AG08395 (cell line): ENCODE measurements at regions not wholly inside any gene's neighbourhood (a gene's known extent, or its start where the extent isn't known, plus 50 kb on each side); places are given as distances from the start of the nearest gene placed in this dataset.
"Not testable (repeated sequence)": the region's sequence is repeated elsewhere in the genome, so short reads cannot be mapped to it uniquely, and the experiment has no call there.

Experiments used
- DNase-seq: peaks from one replicate; pipeline ENCODE4 v3.0.0; 2012; ENCODE audit warnings: mixed read lengths, low spot score

DNA sequence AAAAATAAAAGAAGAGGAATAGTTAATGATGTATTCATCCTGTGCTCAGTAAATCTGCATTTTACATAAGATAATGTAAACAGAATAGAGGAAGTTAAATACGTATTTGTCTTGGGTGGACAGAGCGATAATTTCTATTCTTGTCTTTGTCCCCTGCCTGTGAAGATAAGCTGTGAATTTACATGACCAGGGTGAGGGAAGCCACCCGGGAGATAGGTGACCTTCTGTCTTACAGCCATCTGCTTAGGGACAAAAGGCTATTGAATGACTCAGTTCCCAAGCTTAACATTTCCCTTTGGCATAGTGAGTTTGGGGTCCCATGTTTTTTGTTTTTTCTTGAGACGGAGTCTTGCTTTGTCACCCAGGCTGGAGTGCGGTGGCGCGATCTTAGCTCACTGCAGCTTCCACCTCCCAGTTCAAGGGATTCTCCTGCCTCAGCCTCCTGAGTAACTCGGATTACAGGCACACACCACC lies 88.7 kb upstream of the KCTD7 start:
- no peak for DNase-seq

DNA sequence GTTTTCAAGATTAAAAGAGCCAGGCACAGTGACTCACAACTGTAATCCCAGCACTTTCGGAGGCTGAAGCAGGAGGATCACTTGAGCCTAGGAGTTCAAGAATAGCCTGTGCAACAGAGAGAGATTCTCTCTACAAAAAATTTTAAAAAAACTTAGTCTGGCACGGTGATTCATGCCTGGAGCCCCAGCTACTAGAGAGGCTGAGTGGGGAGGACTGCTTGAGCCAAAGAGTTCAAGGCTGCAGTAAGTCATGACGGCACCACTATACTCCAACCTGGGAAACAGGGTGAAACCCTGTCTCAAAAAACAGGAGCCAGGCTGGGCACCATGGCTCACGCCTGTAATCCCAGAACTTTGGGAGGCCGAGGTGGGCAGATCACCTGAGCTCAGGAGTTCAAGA lies 86.6 kb upstream of the KCTD7 start:
- no peak for DNase-seq

DNA sequence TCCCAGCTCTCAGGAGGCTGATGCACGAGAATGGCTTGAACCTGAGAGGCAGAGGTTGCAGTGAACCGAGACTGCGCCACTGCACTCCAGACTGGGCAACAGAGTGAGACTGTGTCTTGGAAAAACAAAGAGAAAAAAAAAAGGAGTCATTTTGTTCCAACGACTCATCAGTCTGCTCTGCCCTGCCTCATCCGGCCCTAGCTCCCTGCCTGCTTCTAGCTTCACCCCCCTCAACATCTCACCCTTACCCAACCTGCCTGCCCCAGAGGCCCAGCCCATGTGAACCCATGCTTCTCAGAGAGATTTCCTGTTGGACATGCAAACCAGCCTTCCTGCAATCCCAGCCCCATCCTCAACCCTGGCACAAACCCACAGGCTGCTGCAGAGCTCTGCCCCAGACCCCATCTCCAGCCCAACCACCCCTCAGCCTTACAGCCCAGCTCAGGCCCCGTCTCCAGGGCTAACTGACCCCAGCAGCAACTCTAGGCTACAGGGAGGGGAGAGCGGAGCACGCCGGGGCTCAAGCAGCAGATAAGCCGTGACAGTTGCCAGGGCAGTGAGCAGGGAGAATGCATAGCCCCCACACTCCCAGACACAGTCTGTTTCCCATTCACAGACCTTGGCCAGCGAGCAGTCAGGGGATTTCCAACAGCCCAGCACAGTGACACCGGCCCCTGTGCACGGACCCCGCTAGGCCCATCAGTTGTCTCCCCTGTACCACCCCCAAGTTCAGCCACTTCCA lies 86.0 kb upstream of the KCTD7 start:
- peak; percentile 41 for DNase-seq

DNA sequence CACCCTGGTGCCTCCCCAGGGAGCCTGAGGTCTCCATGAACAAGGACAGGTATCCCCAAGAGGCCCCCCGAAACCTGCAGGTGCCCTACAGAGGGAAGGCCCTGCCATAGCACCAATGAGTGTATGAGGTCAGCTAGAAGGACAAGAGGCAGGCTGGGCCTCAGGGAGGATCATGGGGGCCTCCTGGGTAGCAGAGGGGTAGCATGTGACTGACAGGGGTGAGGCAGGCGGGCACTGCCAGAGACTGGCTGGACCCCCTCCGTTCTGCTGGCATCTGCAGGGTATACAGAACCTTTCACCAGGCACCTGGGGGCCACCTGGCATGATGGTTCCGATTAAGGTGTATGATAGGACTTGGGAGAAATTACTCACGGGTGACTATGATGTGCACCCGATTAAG lies 79.2 kb upstream of the KCTD7 start:
- DNase-seq = no peak

DNA sequence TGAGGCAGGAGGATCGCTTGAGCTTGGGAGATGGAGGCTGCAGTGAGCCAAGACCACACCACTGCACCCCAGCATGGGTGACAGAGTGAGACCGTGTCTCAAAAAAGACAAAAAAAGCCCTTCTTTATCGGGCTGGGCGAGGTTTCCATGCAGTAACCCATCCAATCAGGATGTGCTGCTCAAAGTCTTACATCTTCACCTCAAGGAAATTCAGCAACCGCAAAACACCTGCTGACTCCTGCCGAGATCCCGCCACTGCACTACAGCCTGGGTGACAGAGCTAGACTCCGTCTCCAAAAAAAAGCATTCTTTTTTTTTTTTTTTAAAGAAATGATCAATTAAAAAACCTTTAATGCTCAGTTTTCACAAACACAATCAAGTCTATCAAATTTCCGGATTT lies 75.7 kb upstream of the KCTD7 start:
- no peak for DNase-seq

DNA sequence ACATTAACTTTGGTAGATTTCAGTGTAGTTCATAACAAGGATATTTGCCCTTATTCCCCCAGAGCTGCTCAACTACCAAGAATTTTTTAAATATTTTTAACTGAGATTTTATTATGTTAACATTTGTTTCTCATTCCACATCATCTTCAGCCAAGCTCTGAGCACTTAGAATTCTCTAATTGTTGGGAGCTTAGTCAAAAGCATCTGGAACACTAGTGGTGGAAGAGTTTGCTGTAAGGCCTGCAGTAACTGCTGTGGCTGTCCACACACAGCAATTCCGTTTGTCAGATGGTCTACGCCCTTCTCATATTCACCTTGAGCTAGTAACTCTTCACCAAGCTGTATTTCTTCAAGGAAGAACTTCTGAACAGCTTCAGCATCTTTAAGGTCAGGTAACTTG lies 75.0 kb upstream of the KCTD7 start:
- peak; percentile 65 for DNase-seq

DNA sequence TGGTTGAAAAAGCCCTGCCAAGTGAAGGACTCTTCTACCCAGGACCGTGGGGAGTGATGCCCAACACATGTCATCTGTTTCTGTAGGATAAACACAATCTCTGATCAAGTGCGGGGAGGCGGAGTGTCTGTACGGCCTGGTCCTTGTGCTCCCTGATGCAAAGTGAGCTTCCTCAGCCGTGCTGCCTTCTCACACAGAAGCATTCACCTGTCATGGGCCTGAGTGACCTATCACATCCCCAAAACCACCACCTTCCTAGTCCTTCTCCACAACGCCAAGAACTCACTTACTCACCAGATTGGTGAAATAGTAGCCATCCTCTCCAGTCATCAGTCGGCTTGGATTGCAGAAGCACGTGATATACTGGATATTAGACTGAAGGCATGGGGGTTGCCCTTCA lies 74.4 kb upstream of the KCTD7 start:
- DNase-seq = not testable (repeated sequence)

DNA sequence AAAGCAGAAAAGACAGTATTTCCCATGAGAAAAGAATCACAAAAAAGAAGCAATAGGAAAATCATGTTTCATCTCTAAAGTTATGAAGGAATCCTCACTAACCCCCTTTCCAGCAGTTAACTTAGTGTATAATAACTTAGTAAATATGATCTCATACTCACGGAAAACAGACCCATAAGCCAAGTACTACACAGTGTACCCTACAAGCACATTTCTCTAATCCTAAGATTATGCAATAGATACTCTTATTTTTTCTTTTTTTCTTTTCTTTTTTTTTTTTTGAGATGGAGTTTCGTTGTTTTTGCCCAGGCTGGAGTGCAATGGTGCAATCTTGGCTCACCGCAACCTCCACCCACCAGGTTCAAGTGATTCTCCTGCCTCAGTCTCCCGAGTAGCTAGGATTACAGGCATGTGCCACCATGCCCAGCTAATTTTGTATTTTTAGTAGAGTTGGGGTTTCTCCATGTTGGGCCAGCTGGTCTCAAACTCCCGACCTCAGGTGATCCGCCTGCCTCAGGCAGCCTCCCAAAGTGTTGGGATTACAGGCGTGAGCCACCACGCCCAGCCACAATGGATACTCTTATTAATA lies 73.7 kb upstream of the KCTD7 start:
- not testable (repeated sequence) for DNase-seq

DNA sequence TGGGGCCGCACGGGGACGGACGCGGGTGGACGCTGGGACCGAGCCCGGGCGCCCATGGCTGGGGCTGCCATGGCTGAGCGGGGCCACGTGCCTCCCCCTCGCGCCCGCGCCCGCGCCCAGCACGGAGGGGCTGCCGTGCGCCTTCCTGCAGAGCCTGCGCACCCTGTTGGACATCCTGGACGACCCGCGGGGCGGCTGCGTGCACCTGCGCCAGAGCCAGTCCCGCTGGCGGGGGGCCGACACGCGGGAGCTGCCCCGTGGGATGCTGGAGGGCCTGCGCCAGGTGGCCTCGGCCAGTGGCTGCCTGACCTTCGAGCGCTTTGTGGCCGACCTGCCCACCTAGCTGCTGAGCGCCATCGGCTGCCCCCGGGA lies 72.5 kb upstream of the KCTD7 start:
- DNase-seq = no peak

DNA sequence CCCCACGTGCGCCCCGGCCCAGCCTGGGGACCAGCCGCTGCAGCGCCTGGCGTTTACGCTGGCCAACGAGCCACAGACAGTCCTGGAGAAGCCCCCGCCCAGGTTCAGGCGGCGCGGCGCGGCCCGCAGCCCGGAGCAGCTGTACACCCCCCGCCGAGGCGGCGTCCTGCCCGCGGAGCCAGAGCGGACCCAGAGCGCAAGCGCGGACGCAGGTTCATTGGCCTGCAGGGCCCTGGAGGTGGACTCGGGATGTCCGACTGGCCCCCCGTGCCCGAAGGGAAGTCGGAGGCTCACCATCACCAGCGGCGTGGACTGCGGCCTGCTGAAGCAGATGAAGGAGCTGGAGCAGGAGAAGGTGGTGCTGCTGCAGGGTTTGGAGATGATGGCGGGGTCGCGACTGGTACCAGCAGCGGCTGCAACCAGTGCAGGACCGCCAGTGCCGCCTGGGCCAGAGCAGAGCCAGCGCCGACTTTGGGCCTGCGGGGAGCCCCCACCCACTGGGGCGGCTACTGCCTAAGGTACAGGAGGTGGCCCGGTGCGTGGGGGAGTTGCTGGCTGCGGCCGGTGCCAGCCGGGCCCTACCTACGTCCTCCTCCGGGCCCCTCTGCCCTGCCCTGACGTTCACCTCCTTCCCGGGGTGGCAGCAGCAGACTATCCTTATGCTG lies 72.0 kb upstream of the KCTD7 start:
- no peak for DNase-seq

DNA sequence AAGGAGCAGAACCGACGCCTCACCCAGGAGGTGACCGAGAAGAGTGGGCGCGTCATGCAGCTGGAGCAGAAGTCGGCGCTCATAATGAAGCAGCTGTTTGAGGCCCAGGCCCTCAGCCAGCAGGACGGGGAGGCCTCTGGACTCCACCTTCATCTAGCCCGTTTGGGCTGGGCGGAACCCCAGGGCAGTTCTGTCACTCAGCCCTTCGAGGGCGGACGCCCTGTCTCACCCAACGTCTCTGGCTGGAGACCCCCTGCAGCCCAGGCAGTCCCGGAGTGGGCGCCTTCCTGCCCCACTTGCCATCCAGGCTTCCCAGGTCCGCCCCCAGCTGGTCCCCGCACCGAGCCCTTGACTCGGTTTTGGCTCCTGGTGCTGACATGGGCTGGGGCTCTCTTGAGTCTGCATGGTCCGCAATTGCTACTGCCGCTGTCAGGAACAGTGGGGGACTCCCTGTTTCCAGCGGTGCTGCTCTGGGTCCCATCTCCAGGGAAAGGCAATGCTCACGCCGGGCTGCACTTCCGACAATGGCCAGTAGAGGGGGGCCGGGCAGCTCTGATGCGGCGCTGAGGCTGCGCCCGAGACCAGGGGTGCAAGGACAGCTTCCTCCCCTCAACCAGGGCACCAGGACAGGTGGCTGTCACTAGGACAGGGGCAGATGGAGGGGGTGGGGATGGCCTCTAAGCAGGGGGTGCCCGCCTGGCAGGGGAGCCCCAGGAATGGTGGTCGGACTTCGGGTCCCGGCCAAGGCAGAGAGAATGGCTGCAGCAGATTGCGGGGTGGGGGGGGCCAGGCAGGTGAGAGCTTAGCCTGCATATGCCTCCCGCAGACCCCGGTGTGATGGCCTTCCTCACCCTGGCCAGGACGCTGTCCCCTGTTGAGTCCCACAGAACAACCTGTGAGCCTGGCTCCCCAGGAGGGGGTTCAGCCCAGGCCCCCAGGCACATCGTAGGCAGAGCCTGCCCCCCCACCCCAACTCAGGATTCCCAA lies 71.2 kb upstream of the KCTD7 start:
- DNase-seq = peak; percentile 72

DNA sequence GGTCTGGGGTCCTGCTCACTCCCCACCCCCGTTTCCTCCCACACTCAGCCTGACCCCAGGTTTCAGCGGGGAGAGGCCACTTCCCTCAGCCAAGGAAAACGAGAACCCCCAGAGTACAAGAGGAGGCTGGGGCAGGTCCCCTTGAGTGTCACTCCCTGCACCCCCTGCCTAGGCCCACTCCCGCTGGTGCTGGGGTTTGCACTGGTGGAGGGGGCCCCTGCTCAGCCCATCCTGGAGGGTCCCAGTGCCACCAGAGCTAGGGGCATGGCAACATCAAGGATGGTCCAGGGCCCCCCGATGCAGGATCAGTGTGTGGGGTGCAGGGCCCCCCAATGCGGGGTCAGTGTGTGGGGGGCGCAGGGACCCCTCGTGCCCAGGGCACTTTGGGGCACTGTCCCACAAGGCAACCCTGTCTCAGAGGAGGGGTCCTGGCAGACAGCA lies 70.5 kb upstream of the KCTD7 start:
- no peak for DNase-seq

DNA sequence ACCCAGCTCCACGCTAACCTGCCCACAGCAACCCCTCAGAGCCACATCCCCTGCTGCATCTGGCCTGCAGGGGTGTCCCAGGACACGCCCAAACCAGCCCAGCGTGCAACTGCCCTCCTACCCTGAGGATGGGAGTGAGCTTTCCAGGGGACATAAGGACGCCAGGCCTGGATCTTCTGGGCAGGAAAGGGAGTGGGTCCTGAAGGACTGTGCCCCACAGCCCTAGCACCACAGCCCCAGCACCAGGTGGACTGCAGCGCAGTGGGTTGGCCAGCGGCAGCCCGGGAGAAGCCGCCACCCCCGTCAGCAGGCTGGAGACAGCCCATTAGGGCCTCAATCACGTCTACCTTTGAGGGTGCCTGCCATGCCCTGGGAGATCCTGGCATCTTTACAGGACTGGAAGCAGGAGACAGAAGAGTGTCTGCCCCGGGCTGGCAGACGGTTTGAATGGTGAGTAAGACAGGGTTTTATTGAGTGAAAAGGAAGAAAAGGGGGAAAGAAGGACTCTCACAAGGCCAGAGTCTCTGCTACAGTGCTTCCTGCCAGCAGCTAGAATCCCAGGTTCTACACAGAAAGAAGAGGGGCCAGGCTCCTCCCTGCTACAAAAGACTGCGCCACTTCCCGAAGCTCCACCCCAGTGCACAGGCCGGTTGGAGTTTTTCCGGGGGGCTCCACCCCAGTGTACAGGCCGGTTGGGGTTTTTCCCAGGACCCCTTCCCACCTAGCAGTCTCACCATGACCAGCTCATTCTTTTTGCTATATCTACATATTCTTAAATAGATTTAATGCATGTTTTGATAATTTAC lies 69.8 kb upstream of the KCTD7 start:
- DNase-seq = peak; percentile 10

DNA sequence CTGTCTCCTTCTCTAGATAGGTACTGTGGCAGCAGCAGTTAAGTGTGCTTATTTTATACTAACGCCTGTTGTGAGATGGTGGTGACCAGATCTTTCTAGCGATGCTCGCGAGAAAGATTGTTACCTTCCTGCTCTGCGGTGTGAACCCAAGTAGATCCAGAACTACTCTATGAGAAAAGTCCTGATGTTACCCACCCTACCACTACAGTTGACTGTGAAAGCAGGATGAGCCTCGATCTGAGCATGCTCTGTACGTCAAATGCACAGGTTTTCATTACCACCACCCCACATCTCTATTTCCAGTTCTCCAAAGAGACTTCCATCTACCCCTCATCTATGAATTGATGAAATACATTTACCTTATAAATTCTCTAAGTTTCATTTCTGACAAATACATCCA lies 64.6 kb upstream of the KCTD7 start:
- no peak for DNase-seq

DNA sequence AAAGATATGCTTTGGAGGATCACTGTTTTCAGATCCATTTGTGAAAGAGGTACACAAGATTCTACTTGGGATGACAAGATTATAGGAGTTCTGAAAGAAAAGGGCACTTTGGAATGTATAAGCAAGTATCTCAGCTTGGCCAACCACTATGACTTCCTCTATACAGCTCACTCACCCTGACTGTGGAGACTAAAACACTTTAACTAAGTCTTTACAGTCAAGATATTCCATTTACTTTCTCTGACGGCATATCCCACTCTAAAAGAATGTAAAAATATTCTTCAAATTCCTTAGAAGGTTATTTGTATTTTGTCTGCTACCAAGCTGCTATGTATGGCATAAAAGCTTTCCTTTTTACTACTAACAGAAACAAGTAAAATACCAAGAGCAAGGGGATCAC lies 58.5 kb upstream of the KCTD7 start:
- not testable (repeated sequence) for DNase-seq

DNA sequence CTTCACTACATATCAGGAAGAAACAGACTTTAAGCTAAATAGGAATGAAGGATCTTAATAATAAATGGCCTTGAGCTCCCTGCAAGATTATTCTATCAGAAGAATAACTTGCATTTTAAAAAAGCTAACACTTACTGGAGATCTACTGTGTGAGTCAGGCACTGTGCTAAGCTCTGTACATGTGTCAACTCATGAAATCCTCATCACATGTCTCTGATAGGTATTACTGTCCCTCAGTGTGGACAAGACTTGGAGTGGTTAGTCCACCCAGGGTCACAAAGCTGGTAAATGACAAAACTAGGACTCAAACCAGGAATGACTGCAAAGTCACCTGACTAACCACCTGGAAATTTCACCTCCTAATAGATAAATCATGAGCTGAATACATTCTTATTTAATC lies 57.1 kb upstream of the KCTD7 start:
- DNase-seq = no peak

DNA sequence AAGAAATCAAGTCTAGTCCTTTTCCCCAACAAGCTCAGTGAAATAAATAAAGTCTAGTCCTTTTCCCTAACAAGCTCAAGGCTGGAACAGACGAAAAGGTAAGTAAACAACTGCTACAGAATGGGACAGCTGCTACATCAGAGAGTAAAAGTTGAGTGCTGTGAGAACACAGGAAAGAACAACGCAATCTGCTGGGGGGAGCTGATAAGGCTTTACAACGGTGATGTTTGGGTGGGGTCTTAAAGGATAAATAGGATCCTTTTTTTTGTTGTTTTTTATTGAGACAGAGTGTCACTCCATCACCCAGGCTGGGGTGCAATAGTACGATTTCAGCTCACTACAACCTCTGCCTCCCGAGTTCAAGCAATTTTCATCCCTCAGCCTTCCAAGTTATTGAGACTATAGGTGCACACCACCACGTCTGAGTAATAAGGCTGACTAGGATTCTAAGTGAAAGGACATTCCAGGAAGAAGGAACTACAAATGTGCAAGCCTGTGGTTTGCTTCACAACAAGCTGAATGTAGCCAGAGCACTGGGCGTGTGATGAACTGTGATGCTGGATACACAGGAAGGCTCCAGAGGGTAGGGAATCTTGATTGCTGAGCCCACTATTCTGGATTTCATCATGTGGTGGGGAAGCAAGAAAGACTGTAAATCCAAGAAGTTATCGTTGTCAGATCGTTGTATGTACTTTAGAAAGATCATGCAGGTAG lies 54.7 kb upstream of the KCTD7 start:
- not testable (repeated sequence) for DNase-seq

DNA sequence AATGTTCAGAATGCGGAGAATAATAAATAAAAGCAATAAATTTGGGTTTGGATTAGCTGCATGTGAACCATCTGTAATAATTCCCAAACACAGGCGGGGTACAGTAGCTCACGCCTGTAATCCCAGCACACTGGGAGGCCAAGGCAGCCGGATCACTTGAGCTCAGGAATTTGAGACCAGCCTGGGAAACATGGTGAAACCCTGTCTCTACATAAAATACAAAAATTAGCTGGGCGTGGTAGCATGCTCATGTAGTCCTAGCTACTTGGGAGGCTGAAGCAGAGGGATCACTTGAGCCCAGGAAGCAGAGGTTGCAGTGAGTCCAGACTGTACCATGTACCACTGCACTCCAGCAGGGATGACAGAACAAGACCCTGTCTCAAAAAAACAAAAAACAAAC lies 53.9 kb upstream of the KCTD7 start:
- DNase-seq = not testable (repeated sequence)

DNA sequence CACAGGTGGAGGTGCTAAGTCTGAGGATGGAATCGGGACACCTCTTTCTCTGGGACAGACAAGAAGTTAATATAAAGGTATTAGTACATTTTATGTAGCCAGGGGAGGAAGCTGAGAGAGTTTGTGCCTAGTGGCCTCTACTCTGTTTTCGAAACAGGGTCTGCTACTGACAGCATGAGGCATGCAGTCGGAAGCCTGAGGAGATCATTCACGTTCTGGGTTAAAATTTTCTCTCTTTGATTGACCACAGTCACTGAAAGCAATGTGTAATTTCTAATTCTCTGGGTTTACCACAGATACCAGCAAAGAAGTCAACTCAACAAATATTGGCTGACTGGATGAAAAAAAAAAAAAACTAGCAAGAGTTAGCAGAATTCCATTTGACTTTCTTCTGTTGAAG lies 53.3 kb upstream of the KCTD7 start:
- DNase-seq = no peak

DNA sequence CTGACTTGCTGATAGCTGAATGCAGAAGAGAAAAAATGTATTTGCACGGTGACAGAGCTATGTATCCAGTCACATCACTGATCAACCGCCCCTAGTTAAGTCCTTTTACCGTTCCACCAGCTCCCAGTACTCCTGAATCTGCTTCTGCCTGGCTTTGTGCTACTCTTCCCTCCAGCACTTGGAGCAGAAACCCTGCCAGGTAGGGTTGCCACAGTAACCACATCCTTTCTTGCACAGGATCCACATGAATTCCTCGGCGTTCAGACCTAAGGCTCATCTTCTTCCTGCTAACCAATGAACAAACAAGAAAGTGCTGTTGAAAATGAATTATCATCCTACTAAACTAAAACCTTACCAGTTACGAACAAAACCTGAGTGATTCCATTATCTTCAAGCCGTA lies 52.0 kb upstream of the KCTD7 start:
- no peak for DNase-seq
